VCaP (cell line): ENCODE measurements at regions not wholly inside any gene's neighbourhood (a gene's known extent, or its start where the extent isn't known, plus 50 kb on each side); places are given as distances from the start of the nearest gene placed in this dataset.

ENCODE experiments used
- H3K27ac ChIP-seq: fragments of 450-650 bp; 2 replicates; pipeline ENCODE4 v1.5.1; 2017
- CTCF ChIP-seq: fragments of 450-650 bp; conservative IDR thresholded peaks from 2 replicates; pipeline ENCODE4 v1.5.1; 2017; ENCODE audit warnings: mild to moderate bottlenecking, moderate library complexity

GRCh38 chr5:13382232-13382631 is 562.3 kb downstream of the DNAH5 start:
- no peak overlapping the region for H3K27ac ChIP-seq
- no peak for TF ChIP-seq CTCF

- no peak for TF ChIP-seq CTCF
- H3K27ac ChIP-seq = no peak overlapping the region
Observed at GRCh38 chr5:13378091-13378490, 566.4 kb downstream of the DNAH5 start.

- TF ChIP-seq CTCF = no peak
- H3K27ac ChIP-seq = no peak overlapping the region
Observed at GRCh38 chr5:13359344-13359743, 585.1 kb downstream of the DNAH5 start.

- no peak for TF ChIP-seq CTCF
- H3K27ac ChIP-seq = no peak overlapping the region
Observed at GRCh38 chr5:13358342-13358741, 586.1 kb downstream of the DNAH5 start.

- TF ChIP-seq CTCF = 0 out of 2 replicates have a peak, but pooled peaks have one; percentile 10
- no peak overlapping the region for H3K27ac ChIP-seq
Observed at GRCh38 chr5:13357929-13358328, 586.6 kb downstream of the DNAH5 start.

GRCh38 chr5:13356226-13356625 is 588.3 kb downstream of the DNAH5 start:
- no peak for TF ChIP-seq CTCF
- no peak overlapping the region for H3K27ac ChIP-seq

GRCh38 chr5:13354611-13355010 is 589.9 kb downstream of the DNAH5 start:
- H3K27ac ChIP-seq = no peak overlapping the region

More at GRCh38 chr5:13354611-13355010, 589.9 kb downstream of the DNAH5 start:
- no peak for TF ChIP-seq CTCF
